B cell (primary cell): ENCODE measurements at regions not wholly inside any gene's neighbourhood (a gene's known extent, or its start where the extent isn't known, plus 50 kb on each side); places are given as distances from the start of the nearest gene placed in this dataset.

ENCODE experiments used
- ATAC-seq: fragments of 200-7000 bp; cut with Tn5 transposase; one replicate; pipeline ENCODE4 v1.10.0; 2021; ENCODE audit warnings: low read depth, mild to moderate bottlenecking, moderate number of reproducible peaks, moderate library complexity
- CTCF ChIA-PET: fragments of 350-600 bp; sonication (Branson Sonifier 250); formaldehyde crosslinking; loops from one replicate; lab custom pipeline; 2021; ENCODE audit warnings: antibody characterized with exemption, inconsistent platforms; lab: Charles Lee
- POLR2A ChIA-PET: fragments of 350-600 bp; sonication (Branson Sonifier 250); formaldehyde crosslinking; loops from one replicate; lab custom pipeline; 2021; ENCODE audit warnings: antibody characterized with exemption; lab: Charles Lee
- DNase-seq: peaks from one replicate; pipeline ENCODE4 v3.0.0; 2013
- H2AFZ ChIP-seq: 2 replicates; pipeline ENCODE4 v1.6.1; 2012; ENCODE audit warnings: mild to moderate bottlenecking, low read depth, low read length; ENCODE audit not compliant: insufficient read depth, poor library complexity, severe bottlenecking
- H3K27ac ChIP-seq, 2 donors: 1 replicate in 1 of 2; 2 replicates in 1 of 2; pipeline ENCODE4 v1.5.1; 2012 to 2013; ENCODE audit warnings: low read length in 2 of 2, mild to moderate bottlenecking in 2 of 2, moderate library complexity in 1 of 2
- H3K27me3 ChIP-seq, 4 experiments: fragments of 200-600 bp in 1 of 4; sonication (generic) in 1 of 4; replicated peaks in 1 of 4; 1 replicate in 2 of 4; 2 replicates in 2 of 4; pipeline versions ENCODE4 v1.6.1 to v1.7.0; 2013 to 2016; ENCODE audit warnings: low read length in 3 of 4, mild to moderate bottlenecking in 2 of 4, mixed read lengths in 1 of 4, moderate library complexity in 1 of 4; ENCODE audit not compliant: insufficient read depth in 4 of 4, control insufficient read depth in 3 of 4; ENCODE audit errors: control extremely low read depth in 1 of 4
- H3K36me3 ChIP-seq, 2 experiments: replicated peaks in 1 of 2; 1 replicate in 1 of 2; 2 replicates in 1 of 2; pipeline versions ENCODE4 v1.6.1 to v1.7.1; 2013; ENCODE audit warnings: low read length in 1 of 2; ENCODE audit not compliant: insufficient read depth in 2 of 2, control insufficient read depth in 1 of 2; ENCODE audit errors: control extremely low read depth in 1 of 2, extremely low read depth in 1 of 2
- H3K4me1 ChIP-seq, 2 donors: fragments of 200-600 bp in 1 of 2; sonication (generic) in 1 of 2; 1 replicate in 1 of 2; 2 replicates in 1 of 2; pipeline versions ENCODE4 v1.5.1 to v1.6.1; 2013 to 2017; ENCODE audit warnings: low read length in 2 of 2; ENCODE audit not compliant: control insufficient read depth in 2 of 2, insufficient read depth in 2 of 2
- H3K4me2 ChIP-seq: replicated peaks from 2 replicates; pipeline ENCODE3; 2012; ENCODE audit warnings: mild to moderate bottlenecking, low read depth, low read length; ENCODE audit not compliant: poor library complexity, severe bottlenecking
- H3K4me3 ChIP-seq, 5 experiments: fragments of 200-600 bp in 1 of 5; sonication (generic) in 1 of 5; 1 replicate in 3 of 5; 2 replicates in 2 of 5; pipeline versions ENCODE4 v1.5.1 to v1.7.0; 2011 to 2016; ENCODE audit warnings: low read length in 4 of 5, mild to moderate bottlenecking in 4 of 5, low read depth in 2 of 5, control low read depth in 1 of 5, moderate library complexity in 1 of 5; ENCODE audit not compliant: insufficient read depth in 1 of 5; ENCODE audit errors: control extremely low read depth in 1 of 5, extremely low read depth in 1 of 5
- H3K79me2 ChIP-seq: fragments of 200-600 bp; sonication (generic); one replicate; pipeline ENCODE4 v1.6.0; 2016; ENCODE audit warnings: low read length; ENCODE audit not compliant: control insufficient read depth, insufficient read depth
- H3K9ac ChIP-seq: fragments of 200-600 bp; sonication (generic); 2 replicates; pipeline ENCODE4 v1.6.1; 2017; ENCODE audit warnings: mild to moderate bottlenecking, low read length, moderate library complexity
- H3K9me3 ChIP-seq, 3 donors: one replicate each; pipeline versions ENCODE4 v1.6.1 to v1.7.1; 2013; ENCODE audit warnings: low read length in 2 of 3; ENCODE audit not compliant: control insufficient read depth in 2 of 3, insufficient read depth in 1 of 3; ENCODE audit errors: control extremely low read depth in 1 of 3
- H4K20me1 ChIP-seq: 2 replicates; pipeline ENCODE4 v1.6.0; 2012; ENCODE audit warnings: mild to moderate bottlenecking, low read length; ENCODE audit not compliant: insufficient read depth, control insufficient read depth, poor library complexity, severe bottlenecking
- H3K27ac Mint-ChIP-seq: one replicate; pipeline ENCODE4 v1.8.0; 2021; ENCODE audit warnings: mixed read lengths
- H3K27me3 Mint-ChIP-seq: one replicate; pipeline ENCODE4 v1.8.0; 2021; ENCODE audit warnings: mixed read lengths
- H3K4me1 Mint-ChIP-seq: one replicate; pipeline ENCODE4 v1.8.0; 2021; ENCODE audit warnings: mixed read lengths
- H3K4me3 Mint-ChIP-seq: one replicate; pipeline ENCODE4 v1.8.0; 2021; ENCODE audit warnings: mixed read lengths
- H3K9me3 Mint-ChIP-seq: one replicate; pipeline ENCODE4 v1.8.0; 2022; ENCODE audit warnings: mixed read lengths; ENCODE audit not compliant: insufficient read depth
- EZH2 ChIP-seq: IDR thresholded peaks from 2 replicates; pipeline ENCODE4 v1.6.1; 2012; ENCODE audit warnings: borderline replicate concordance, low read depth, mild to moderate bottlenecking, moderate library complexity, low read length; ENCODE audit not compliant: insufficient read depth, poor library complexity, severe bottlenecking
- WGBS: methylation state at CpG from one replicate; pipeline ENCODE4 v1.1.5; 2013; ENCODE audit warnings: missing lambda C conversion rate; ENCODE audit not compliant: insufficient coverage; 5-methylcytosine and 5-hydroxymethylcytosine counted together
- intact Hi-C: fragments of 100-400 bp; cut with micrococcal nuclease; formaldehyde crosslinking; loops from one replicate; pipeline ENCODE4 v1.10.0; 2022
- TF ChIP-seq, protein P1 (sequence below): fragments of 200-600 bp; IDR thresholded peaks from one replicate; pipeline ENCODE4 v1.8.0; 2022; ENCODE audit warnings: antibody characterized with exemption, mild to moderate bottlenecking

GRCh38 chr15:93150910-93151881 is 62.2 kb upstream of the RGMA start:
- no peak overlapping the region for H3K4me3 Mint-ChIP-seq
- H3K27ac Mint-ChIP-seq: no peak overlapping the region
- Histone ChIP-seq H2AFZ (no peak overlapping the region), H3K9me3 (peaks cover 0 to 6% (median 0%) of the 10 kb centered on the region in 3 donors), H3K4me1 (no peaks in the 10 kb centered on the region), H3K4me2 (no peak overlapping the region), H3K4me3 (no peak overlapping the region), H3K27ac (no peak overlapping the region), H3K27me3 (peaks cover 0 to 6% (median 0%) of the 10 kb centered on the region in 4 experiments), H4K20me1 (no peaks in the 10 kb centered on the region), H3K36me3 (no peaks in the 10 kb centered on the region), H3K9ac (no peak overlapping the region), H3K79me2 (no peaks in the 10 kb centered on the region)
- no peaks in the 10 kb centered on the region for H3K4me1 Mint-ChIP-seq
- no peak for DNase-seq
- H3K27me3 Mint-ChIP-seq: peaks cover 28% of the 10 kb centered on the region
- ChIA-PET POLR2A (no interaction called here), CTCF (no interaction called here)
- no peak for TF ChIP-seq EZH2
- TF ChIP-seq, protein P1, sequence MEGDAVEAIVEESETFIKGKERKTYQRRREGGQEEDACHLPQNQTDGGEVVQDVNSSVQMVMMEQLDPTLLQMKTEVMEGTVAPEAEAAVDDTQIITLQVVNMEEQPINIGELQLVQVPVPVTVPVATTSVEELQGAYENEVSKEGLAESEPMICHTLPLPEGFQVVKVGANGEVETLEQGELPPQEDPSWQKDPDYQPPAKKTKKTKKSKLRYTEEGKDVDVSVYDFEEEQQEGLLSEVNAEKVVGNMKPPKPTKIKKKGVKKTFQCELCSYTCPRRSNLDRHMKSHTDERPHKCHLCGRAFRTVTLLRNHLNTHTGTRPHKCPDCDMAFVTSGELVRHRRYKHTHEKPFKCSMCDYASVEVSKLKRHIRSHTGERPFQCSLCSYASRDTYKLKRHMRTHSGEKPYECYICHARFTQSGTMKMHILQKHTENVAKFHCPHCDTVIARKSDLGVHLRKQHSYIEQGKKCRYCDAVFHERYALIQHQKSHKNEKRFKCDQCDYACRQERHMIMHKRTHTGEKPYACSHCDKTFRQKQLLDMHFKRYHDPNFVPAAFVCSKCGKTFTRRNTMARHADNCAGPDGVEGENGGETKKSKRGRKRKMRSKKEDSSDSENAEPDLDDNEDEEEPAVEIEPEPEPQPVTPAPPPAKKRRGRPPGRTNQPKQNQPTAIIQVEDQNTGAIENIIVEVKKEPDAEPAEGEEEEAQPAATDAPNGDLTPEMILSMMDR: no peak
- WGBS: 29% methylated on average over 8 of the region's 14 CpGs
- no peak for ATAC-seq
- intact Hi-C loops: no loop called here
- peaks cover 3% of the 10 kb centered on the region for H3K9me3 Mint-ChIP-seq

GRCh38 chr15:93146601-93147000 is 57.6 kb upstream of the RGMA start:
- Histone ChIP-seq H3K36me3 (no peaks in the 10 kb centered on the region), H3K9me3 (no peaks in the 10 kb centered on the region), H3K4me1 (no peaks in the 10 kb centered on the region), H4K20me1 (no peaks in the 10 kb centered on the region), H2AFZ (no peak overlapping the region), H3K9ac (no peak overlapping the region), H3K4me3 (no peak overlapping the region), H3K27me3 (peaks cover 0 to 4% (median 0%) of the 10 kb centered on the region in 4 experiments), H3K79me2 (no peaks in the 10 kb centered on the region), H3K27ac (no peak overlapping the region), H3K4me2 (no peak overlapping the region)
- DNase-seq (no peak), ATAC-seq (no peak)
- TF ChIP-seq EZH2: no peak
- TF ChIP-seq, protein P1: no peak
- Mint-ChIP-seq H3K9me3 (no peaks in the 10 kb centered on the region), H3K4me1 (peaks cover under 1% of the 10 kb centered on the region), H3K27ac (no peak overlapping the region), H3K4me3 (no peak overlapping the region), H3K27me3 (peaks cover 15% of the 10 kb centered on the region)
- POLR2A ChIA-PET: no interaction called here
- intact Hi-C loops: no loop called here
- CTCF ChIA-PET: no interaction called here
- 97% methylated on average over 5 of the region's 5 CpGs for WGBS
